HUDEP-2 (cell line): ENCODE measurements at regions not wholly inside any gene's neighbourhood (a gene's known extent, or its start where the extent isn't known, plus 50 kb on each side); places are given as distances from the start of the nearest gene placed in this dataset.

ENCODE experiments used
- DNase-seq, 76 experiments: peaks; one replicate each; lab custom pipeline; 2025; ENCODE audit not compliant: unreplicated experiment in 76 of 76; lab: John Stamatoyannopoulos, UW

DNA sequence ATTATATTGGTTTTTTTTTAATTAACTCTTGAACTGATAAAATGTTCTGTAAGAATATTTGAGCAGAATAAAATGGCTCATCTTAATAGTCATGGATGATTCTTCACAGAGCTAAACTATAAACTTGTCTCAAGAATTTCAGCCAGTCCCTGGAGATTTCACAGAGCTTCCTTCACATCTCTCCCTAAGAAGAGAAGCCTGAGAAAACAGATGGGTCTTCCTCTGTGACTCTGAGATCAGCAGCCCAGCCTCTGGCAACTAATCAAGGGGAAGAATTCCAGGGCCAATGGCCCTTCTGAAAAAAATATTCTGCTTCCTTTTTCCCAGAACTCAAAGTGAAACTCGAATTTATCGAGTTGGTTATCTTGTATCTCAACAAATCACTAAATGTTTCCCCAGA, 122.2 kb upstream of the ITGA1 start:
- no peak for DNase-seq

DNA sequence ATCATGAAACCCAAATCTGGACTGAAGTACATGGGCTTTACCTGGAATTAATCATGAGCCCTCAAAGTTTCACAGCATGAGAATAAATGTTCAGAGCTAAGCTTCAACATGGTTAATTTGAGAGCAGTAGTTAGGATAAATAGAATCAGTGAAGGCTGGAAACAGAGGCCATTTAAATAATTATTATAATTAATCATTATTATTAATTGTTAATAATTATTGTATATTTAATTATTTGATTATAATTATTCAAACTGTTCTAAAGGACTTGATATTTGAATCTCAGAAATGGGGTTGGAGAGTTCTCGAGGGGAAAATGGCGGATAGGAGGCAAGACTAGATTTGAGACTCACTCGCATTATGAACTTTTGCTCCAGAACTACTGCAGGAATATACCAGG, 119.6 kb upstream of the ITGA1 start:
- DNase-seq: no peak

DNA sequence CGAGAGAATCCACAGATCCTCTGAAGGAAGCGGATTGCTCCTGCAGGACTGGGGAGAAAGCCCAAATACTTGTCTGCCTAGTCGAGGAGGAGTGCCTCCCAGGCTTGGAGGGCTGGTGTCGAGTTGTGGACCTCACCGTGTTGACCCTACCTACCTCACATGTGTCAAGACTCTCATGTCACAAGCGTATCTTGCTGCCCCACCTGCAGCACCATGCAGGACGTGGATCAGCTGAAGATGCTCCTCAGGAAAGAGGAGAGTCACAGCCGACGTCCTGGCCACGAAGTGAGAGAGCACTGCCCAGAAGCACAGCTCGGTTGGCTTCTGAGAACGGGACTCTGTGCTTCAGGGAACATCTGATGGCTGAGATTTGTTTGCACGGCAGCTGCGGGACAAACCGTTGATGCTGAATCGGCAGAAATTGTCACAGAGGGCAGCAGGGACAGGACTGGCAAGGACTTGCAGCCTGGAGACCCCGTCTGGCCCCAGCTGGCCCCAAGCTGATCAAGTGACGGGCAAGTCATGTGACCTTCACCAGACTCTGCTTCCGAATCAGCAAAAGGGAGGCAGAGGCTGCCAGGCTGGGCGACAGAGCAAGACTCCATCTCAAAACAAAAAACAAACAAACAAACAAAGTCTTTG, 119.1 kb upstream of the ITGA1 start:
- DNase-seq: no peak

DNA sequence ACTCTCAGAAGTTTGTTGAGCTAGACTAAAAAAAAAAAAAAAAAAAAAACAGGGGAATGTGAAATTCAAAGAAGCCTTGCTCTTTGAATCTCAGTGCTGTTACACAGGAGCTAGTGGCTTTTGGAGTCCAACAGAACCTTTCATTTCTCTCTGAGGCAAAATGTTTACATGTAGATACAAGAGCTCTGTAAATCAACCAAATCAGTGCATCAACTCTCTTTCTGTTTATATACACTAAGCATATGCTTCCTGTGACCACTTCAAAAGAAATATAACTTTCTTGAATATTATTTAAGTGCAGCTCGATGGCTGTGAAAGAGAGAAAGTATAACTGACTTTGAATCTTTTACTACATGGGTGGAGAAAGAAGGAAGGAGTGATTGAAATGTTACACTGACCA, 115.3 kb upstream of the ITGA1 start:
- DNase-seq: no peak

DNA sequence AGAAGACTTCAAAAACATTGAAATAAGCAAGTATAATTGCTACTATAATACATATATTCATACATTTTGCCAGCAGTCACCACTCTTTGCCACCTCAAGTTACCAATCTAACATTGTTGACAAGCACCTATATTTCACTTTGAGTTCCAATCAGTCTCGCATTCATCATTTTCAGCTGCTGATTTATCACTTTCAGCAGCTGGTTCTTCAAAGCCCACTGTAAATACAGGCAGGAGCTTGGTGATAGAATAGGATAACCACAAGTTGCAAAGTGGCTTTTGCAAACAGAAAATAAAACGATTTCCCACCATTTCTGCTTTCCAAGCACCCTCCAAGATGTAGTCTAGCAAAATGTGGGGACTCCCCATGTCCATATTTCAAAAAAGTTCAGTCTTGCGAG, 114.2 kb upstream of the ITGA1 start:
- DNase-seq: no peak

DNA sequence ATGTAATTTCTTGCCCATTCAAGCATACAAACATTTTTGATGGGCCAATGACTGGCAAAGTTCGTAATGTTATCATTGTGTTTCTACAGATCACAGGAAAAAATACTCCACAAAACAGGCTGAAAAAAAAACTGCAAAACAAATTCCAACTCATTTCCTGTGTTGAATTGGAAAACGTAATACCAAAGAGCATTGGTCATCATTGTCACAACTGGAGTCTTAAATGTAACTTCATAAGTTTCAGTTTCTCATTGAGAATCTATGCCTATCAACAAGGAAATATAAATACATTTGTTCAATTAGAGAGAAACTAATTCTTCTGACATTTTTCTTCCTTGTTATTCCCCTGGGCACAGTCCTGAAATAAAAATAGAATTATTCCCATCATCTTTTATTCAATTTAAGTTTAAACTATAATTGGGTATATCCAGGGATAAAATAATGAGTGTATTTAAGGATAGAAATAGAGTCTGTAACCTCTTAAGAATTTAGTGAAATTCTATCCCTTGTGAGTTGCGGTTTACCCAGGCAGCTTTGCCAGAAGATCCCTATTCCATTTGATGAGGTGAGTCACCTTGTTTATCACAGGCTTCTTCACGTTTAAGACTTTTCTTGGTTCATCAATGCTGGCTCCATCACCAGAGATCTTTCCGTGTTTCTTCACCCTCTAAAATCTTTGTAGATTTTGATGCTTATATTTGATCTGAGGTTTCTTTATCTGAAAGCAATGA, 112.7 kb upstream of the ITGA1 start:
- no peak for DNase-seq

DNA sequence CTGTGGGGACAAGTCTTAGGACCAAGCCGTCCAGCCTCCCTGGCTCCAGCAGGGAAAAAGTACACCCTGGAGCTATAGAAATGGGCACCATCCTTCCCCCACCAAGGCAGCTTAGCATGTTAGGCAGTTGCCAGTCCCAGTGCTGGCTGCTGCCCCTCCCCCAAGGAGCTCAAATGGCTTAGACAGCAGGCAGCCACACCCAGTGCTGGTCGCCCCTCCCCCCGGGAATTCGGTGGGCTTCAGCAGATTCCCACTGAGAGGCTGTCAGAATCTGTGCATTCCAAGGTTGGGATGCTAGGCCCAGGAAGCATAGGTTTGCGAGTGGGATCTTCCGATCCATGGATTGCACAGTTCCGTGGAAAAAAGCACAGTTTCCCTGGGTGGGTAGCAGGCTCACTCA, 105.2 kb upstream of the ITGA1 start:
- no peak for DNase-seq

DNA sequence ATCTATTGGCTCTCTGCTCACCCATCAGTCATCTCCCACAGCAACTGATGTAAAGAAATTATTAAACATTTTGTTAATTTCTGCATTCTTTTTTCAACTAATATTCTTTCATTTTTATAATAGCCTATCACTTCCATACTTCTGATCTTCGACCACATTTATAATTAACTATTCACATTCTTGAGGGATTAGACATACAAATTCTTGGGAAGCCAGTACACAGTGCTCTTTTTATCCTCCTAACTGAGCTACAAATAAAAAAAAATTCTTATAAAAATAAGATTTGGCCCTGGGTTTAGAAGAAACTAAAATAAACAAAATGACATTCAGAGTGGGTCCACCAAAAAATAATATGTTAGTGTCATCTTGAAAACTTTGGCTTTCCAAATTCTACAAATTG, 103.7 kb upstream of the ITGA1 start:
- DNase-seq: no peak

DNA sequence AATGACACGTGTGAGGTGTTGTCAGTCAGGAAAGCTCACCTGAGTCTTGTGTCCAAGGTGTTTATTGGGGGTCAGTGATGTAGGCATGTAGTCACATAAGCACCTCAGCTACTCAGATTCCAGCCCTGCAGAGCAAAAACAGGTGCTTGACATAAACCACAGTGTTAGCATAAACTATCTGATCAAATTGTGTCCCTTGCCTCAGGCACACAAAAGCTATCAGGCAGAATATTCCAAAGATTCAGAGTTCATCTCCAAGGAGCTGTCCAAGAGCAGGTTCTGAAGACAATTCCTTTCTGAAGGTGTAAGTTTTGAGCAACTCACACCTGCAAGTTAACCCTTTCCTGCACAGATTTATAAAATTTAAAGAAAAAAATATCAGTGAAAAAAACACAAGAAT, 102.2 kb upstream of the ITGA1 start:
- no peak for DNase-seq

DNA sequence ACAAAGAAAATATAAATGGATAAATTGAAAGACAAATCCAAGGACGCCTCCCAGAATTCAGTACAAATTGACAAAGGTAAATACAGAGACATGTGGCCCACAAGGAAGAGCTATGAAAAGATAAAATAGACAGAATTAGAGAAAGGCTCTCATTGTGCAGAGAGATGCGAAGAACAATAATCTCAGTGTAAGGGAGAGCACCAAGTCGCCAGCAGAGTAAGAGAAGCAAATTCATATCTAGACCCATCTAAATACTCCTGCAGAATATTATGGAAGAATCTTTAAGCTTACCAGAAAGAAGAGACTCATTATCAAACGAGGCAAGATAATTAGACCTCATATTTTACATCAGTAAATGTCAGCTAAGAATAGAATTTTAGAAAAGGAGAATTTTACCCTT, 101.7 kb upstream of the ITGA1 start:
- DNase-seq: no peak

DNA sequence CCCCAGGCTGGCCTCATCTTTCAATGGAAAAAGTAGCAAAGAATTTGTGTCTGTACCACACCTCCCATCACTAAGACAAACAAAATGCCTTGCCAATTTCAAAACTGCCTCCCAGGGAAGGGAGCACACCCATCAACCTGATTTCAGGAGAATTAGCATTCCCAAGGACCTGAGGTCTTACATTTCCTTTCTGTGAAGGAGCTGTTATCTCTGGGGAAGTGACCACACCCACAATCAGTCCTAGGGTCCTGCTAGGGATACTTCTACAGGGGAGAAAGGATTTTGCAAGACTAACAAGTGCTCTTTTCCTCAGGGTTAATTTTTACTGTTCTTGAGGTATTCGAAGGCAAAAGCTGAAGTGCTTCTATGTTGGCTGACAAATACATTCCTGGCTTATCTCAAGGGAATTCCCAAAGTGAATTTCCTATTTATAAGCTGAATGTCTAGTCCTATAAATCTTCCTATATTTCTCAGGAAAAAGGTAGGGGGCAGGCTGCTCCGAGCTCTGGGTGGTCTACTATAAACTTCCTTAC, 97.4 kb upstream of the ITGA1 start:
- DNase-seq: no peak

DNA sequence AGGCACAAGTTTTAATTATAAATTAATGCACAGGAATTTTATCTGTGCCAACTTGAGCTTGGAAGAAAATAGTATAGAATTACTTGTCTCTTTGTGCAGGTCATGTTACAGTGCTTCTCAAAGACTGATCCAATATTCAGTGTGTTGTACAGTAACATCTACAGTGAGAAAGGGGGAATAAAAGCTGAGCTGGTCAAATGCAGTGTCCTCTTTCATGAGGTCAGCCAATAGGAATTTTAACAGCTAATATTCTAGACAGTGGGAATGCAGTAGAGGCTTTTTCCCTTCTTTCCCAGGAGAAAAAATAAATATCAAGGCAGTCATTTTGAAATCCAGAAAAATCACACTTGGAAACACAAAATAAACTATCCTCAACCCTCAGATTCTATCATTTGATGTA, 95.7 kb upstream of the ITGA1 start:
- DNase-seq: no peak

DNA sequence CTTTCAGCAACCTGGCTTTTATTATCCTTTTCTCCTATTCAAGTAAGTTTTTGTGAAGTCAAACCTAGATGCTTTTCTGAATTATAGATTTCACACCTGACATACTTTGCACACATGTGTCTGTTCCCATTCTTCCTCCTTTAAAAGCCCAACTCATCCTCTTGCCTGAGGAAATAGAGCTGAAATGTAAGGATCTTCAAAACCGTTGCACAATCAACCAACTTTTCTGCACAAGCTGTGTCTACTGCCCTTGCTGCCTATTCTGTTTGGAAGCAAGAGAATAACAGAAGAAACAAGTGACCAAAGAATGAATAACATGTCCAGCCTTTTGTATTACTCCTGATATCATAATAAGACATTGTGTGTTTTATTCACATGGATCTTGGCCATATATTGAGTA, 95.1 kb upstream of the ITGA1 start:
- DNase-seq: no peak

DNA sequence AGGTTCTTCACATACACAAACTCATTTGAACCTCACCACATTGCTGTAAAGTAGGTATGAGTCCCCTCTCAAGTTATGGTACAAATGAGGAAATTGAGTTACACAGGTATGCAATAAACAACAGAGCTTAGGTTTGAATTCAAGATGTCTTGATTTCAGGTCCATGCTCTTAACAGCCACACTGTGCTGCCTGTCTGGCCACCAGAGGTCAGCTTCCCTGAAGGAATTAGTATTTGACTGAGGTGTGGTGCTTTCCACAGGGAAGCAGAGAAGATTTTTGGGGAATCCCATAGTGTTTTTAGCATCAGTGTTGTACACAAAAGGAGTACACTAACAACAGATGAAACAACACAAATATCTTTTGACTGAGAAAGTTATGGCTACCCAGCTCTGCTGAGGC, 94.4 kb upstream of the ITGA1 start:
- DNase-seq: no peak

DNA sequence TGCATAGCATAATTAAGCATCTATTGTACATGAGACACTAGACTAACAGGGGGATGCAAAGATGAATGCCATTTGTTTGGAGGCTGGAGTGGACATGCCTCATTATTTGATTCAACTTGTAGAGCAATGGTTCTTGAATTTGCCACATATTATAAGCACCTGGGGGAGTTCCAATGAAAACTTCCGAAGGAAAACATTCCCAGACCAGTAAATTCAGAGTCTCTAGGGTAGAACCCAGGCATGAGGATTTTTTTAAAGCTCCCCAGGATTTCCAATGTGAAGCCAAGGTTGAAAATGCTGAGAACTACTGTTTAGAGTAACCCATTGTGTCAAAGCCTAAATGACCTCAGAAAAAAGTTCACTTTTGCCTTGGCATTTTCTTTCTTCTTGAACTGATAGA, 93.9 kb upstream of the ITGA1 start:
- no peak for DNase-seq

DNA sequence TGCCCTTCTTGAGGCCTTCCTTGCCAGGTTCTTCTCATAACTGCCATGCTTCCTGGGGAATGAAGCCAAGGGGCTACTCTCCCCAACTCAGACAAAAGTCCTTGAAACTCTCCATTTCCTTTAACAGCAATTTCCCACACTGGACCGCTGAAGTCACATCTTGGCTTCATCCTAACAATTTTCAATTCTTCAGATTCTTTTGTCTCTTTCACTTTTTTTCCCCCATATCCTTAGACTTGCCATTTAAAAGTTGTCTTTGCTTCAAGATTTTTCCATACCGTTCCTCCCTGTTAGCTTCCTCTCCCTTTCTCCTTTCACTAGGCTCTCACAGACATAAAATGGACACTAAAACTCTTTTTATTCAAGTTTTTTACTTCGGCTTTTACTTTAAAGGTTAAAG, 93.1 kb upstream of the ITGA1 start:
- no peak for DNase-seq

DNA sequence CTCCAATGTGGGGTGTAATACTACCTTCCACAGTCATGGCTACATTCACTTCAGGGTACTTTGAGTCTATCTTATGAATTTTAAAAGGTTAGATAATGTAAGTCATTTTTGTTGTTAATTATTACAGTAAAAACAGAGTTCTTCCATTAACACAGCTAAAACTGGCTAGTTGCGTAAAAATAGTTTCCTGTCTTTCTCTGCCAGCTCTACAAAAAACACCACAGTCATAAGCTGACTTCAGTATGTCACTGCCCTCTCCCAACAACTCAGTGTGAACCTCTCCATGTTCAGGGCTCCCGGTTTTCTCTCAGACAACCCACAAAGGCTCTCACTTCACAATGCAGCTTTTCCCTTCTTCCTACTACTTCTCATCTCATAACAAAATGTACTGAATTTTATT, 84.8 kb upstream of the ITGA1 start:
- no peak for DNase-seq

DNA sequence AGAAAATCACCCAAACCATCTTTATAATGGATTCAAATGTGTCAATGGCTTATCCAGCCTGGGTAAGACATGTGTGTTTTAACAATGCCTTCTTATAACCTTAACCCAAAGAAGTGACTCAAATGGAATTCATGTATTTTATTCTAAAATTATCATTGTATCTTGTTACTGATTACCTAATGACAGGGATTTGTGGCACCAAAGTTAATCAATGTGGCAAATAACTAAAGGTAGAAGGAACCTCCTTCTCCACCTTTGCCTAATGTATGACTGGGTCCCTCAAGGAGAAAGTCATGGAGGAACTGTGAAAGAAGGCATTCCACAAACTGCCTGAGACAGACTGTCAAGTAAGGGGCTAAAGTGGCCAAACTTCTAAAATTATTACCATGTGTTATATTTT, 84.4 kb upstream of the ITGA1 start:
- DNase-seq: no peak

DNA sequence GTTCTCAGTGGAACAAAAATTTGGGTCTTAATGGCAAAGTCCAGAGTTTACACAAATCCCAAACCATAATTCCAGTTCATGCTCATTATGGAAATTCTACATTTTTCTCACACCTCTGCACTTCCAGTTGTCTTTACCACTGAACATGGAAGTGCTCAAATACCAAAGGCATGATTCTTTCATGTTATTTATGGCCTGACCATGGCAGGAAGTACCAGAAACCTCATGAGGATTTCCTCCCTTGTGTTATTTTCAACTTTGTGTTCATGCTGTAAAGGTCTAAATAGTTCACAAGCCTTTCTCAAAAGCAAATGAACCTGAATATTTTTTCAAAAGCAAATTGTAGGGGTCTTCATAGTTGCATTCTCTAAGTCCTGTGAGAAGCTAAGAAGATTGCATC, 82.0 kb upstream of the ITGA1 start:
- no peak for DNase-seq

DNA sequence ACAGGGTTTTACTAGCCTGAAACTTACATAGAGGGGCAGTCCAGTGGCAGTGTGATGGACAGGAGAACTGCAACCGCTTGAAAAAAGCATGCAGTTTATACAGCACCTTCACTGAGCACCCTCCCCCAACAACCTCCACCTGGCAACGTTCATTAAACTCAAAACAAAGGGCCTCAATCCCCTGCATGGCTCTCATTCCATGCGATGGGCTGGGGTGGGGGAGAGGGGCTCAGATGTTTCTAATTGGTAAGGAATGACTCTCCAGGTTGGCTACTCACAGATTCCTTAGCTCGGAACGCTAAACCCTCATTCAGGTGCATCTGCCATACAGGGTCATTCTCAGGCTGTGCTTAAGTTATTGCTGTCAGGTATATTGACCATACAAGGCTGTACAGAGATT, 80.9 kb upstream of the ITGA1 start:
- DNase-seq: no peak

DNA sequence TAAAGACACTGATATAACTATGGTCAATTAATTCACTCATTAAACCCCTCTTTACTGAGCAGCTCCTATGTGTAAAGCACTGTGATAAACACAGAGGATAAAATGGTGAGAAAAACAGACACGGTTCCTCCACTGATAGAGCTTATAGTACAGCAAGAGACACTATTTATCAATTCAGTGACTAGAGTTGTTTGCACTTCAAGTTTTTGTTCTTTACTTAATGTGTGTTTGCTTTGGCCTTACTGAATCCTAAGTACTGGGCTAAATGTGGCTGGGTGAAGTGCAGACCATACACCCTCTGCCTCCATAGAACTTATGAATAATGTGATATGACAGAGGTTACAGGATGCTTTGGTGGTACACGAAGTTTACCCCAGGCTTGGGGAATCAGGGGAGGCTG, 80.1 kb upstream of the ITGA1 start:
- DNase-seq: no peak

DNA sequence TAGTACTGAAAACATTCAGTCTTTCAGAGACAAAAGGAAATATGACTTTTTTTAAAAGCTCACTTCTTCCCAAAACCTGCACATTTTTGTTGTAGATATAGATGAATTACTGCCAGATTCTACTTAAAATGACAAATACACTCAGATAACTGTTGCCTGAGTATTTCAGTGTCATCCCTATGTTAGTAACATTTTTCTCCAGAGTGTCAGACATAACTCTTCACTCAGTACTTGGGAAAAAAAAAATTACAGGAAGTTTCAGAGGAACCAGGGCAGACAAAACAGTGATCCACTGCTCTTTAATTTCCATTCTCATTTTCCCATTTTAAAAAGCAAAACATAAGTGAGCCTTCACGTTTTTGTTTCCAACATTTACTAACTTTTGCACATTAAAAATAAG, 79.3 kb upstream of the ITGA1 start:
- no peak for DNase-seq
